Panc1 (cell line): ENCODE measurements at regions not wholly inside any gene's neighbourhood (a gene's known extent, or its start where the extent isn't known, plus 50 kb on each side); places are given as distances from the start of the nearest gene placed in this dataset.

ENCODE experiments used
- CTCF ChIP-seq: fragments of 450-650 bp; IDR thresholded peaks from 2 replicates; pipeline ENCODE4 v1.5.1; 2017; ENCODE audit warnings: mild to moderate bottlenecking
- POLR2AphosphoS5 ChIP-seq: IDR thresholded peaks from 2 replicates; pipeline ENCODE4 v1.6.1; 2012; ENCODE audit warnings: mild to moderate bottlenecking, low read depth, low read length, moderate library complexity

- TF ChIP-seq CTCF, result no peak
- TF ChIP-seq POLR2AphosphoS5, result no peak
These were observed 759.5 kb downstream of the UQCRFS1 start for GRCh38 chr19:28453420-28453819.
